Panc1 (cell line): ENCODE measurements at regions not wholly inside any gene's neighbourhood (a gene's known extent, or its start where the extent isn't known, plus 50 kb on each side); places are given as distances from the start of the nearest gene placed in this dataset.

ENCODE experiments used
- ATAC-seq: fragments of 200-7000 bp; cut with Tn5 transposase; 2 replicates; pipeline ENCODE4 v1.9.1; 2020; ENCODE audit warnings: mild to moderate bottlenecking, moderate library complexity
- BruUV-seq: library from RNA; stranded (reverse); fragments of 400-500 nt; replicated peaks from 2 replicates; lab custom pipeline; 2021; lab: Mats Ljungman, UMichigan
- CTCF ChIA-PET: fragments of 300-600 bp; sonication (Branson Sonifier 250); formaldehyde crosslinking; loops from one replicate; lab custom pipeline; 2022; ENCODE audit warnings: antibody characterized with exemption; lab: Charles Lee
- POLR2A ChIA-PET: fragments of 300-600 bp; sonication (Branson Sonifier 250); formaldehyde crosslinking; loops from one replicate; lab custom pipeline; 2022; ENCODE audit warnings: antibody characterized with exemption; lab: Charles Lee
- DNase-seq: peaks from one replicate; pipeline ENCODE4 v3.0.0-alpha.2; 2010; ENCODE audit warnings: low read depth, low spot score
- H3K27ac ChIP-seq: 2 replicates; pipeline ENCODE4 v1.5.1; 2011; ENCODE audit warnings: mild to moderate bottlenecking, low read length, inconsistent platforms
- H3K27me3 ChIP-seq: fragments of 200-500 bp; sonication (Bioruptor generic); 2 replicates; pipeline ENCODE4 v1.6.0; 2014; ENCODE audit warnings: low read length, inconsistent platforms; ENCODE audit not compliant: control insufficient read depth, insufficient read depth
- H3K36me3 ChIP-seq: fragments of 200-500 bp; sonication (Bioruptor generic); 2 replicates; pipeline ENCODE4 v1.5.1; 2014; ENCODE audit warnings: inconsistent platforms, mild to moderate bottlenecking, low read length, moderate library complexity; ENCODE audit not compliant: control insufficient read depth, insufficient read depth
- H3K4me1 ChIP-seq: 2 replicates; pipeline ENCODE4 v1.5.1; 2011; ENCODE audit warnings: inconsistent platforms, mild to moderate bottlenecking, low read length, moderate library complexity; ENCODE audit not compliant: control insufficient read depth, insufficient read depth
- H3K4me3 ChIP-seq, 2 experiments: 2 replicates each; pipeline ENCODE4 v1.5.1; 2011 to 2012; ENCODE audit warnings: low read depth in 2 of 2, low read length in 2 of 2, mild to moderate bottlenecking in 2 of 2, inconsistent platforms in 1 of 2, moderate library complexity in 1 of 2
- H3K9me3 ChIP-seq: fragments of 200-500 bp; sonication (Bioruptor generic); 2 replicates; pipeline ENCODE4 v1.5.1; 2014; ENCODE audit warnings: low read depth, mild to moderate bottlenecking, inconsistent platforms, low read length, moderate library complexity; ENCODE audit not compliant: control insufficient read depth, insufficient read depth
- POLR2AphosphoS5 ChIP-seq: IDR thresholded peaks from 2 replicates; pipeline ENCODE4 v1.6.1; 2012; ENCODE audit warnings: mild to moderate bottlenecking, low read depth, low read length, moderate library complexity
- SIN3A ChIP-seq: IDR thresholded peaks from 2 replicates; pipeline ENCODE4 v1.6.1; 2012; ENCODE audit warnings: low read depth, mild to moderate bottlenecking, low read length, moderate library complexity, borderline replicate concordance; ENCODE audit not compliant: insufficient read depth
- TCF7L2 ChIP-seq: IDR thresholded peaks from 2 replicates; pipeline ENCODE4 v1.6.1; 2011; ENCODE audit warnings: mild to moderate bottlenecking, low read depth, low read length, inconsistent platforms
- in situ Hi-C: cut with HindIII; loops from 2 replicates; pipeline ENCODE4 v1.10.0; 2016; ENCODE audit warnings: low sequenced_read_pairs, low pct_unique_long_range_greater_than_20kb
- intact Hi-C: fragments of 100-400 bp; cut with micrococcal nuclease; formaldehyde crosslinking; loops from one replicate; pipeline ENCODE4 v1.10.0; 2022; ENCODE audit not compliant: unreplicated experiment
- TF ChIP-seq, protein P1 (sequence below), 2 experiments: IDR thresholded peaks; 2 replicates each; pipeline ENCODE4 v1.6.1; 2011 to 2012; ENCODE audit warnings: low read depth in 2 of 2, control low read depth in 1 of 2, low read length in 1 of 2, mild to moderate bottlenecking in 1 of 2, moderate library complexity in 1 of 2; ENCODE audit not compliant: insufficient read depth in 1 of 2
- TF ChIP-seq, protein P2 (sequence below): fragments of 450-650 bp; IDR thresholded peaks from 2 replicates; pipeline ENCODE4 v1.5.1; 2017; ENCODE audit warnings: mild to moderate bottlenecking

- no peaks in the 10 kb centered on the region for H3K9me3 ChIP-seq
- ChIA-PET CTCF (no interaction called here), POLR2A (no interaction called here)
- H3K4me1 ChIP-seq, result no peaks in the 10 kb centered on the region
- ATAC-seq (no peak), DNase-seq (no peak)
- TF ChIP-seq SIN3A, result no peak
- TF ChIP-seq POLR2AphosphoS5, result no peak
- TF ChIP-seq, protein P1, sequence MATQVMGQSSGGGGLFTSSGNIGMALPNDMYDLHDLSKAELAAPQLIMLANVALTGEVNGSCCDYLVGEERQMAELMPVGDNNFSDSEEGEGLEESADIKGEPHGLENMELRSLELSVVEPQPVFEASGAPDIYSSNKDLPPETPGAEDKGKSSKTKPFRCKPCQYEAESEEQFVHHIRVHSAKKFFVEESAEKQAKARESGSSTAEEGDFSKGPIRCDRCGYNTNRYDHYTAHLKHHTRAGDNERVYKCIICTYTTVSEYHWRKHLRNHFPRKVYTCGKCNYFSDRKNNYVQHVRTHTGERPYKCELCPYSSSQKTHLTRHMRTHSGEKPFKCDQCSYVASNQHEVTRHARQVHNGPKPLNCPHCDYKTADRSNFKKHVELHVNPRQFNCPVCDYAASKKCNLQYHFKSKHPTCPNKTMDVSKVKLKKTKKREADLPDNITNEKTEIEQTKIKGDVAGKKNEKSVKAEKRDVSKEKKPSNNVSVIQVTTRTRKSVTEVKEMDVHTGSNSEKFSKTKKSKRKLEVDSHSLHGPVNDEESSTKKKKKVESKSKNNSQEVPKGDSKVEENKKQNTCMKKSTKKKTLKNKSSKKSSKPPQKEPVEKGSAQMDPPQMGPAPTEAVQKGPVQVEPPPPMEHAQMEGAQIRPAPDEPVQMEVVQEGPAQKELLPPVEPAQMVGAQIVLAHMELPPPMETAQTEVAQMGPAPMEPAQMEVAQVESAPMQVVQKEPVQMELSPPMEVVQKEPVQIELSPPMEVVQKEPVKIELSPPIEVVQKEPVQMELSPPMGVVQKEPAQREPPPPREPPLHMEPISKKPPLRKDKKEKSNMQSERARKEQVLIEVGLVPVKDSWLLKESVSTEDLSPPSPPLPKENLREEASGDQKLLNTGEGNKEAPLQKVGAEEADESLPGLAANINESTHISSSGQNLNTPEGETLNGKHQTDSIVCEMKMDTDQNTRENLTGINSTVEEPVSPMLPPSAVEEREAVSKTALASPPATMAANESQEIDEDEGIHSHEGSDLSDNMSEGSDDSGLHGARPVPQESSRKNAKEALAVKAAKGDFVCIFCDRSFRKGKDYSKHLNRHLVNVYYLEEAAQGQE (IDR thresholded peaks at IDR 0.05; ENCODE audit: insufficient read depth in 1 of 2, low read depth in 2 of 2, low read length in 1 of 2), result no peak
- TF ChIP-seq, protein P2, sequence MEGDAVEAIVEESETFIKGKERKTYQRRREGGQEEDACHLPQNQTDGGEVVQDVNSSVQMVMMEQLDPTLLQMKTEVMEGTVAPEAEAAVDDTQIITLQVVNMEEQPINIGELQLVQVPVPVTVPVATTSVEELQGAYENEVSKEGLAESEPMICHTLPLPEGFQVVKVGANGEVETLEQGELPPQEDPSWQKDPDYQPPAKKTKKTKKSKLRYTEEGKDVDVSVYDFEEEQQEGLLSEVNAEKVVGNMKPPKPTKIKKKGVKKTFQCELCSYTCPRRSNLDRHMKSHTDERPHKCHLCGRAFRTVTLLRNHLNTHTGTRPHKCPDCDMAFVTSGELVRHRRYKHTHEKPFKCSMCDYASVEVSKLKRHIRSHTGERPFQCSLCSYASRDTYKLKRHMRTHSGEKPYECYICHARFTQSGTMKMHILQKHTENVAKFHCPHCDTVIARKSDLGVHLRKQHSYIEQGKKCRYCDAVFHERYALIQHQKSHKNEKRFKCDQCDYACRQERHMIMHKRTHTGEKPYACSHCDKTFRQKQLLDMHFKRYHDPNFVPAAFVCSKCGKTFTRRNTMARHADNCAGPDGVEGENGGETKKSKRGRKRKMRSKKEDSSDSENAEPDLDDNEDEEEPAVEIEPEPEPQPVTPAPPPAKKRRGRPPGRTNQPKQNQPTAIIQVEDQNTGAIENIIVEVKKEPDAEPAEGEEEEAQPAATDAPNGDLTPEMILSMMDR, result no peak
- TF ChIP-seq TCF7L2, result no peak
- no peaks in the 10 kb centered on the region for H3K27me3 ChIP-seq
- H3K4me3 ChIP-seq, result no peak overlapping the region
- no TSS peak for BruUV-seq
- in situ Hi-C loops, result no loop called here
- intact Hi-C loops, result no loop called here
- no peaks in the 10 kb centered on the region for H3K36me3 ChIP-seq
- H3K27ac ChIP-seq, result no peak overlapping the region
These were observed 1665.9 kb upstream of the PCDH20 start for GRCh38 chr13:63081400-63082014.

GRCh38 chr13:63075126-63075525 lies 1659.5 kb upstream of the PCDH20 start:
- ATAC-seq (no peak), DNase-seq (no peak)
- Histone ChIP-seq H3K27me3 (no peaks in the 10 kb centered on the region), H3K27ac (no peak overlapping the region), H3K4me1 (no peaks in the 10 kb centered on the region), H3K36me3 (no peaks in the 10 kb centered on the region), H3K4me3 (no peak overlapping the region), H3K9me3 (no peaks in the 10 kb centered on the region)
- in situ Hi-C loops, result no loop called here
- no TSS peak for BruUV-seq
- ChIA-PET POLR2A (no interaction called here), CTCF (no interaction called here)
- intact Hi-C loops, result no loop called here
- TF ChIP-seq TCF7L2 (no peak), POLR2AphosphoS5 (no peak), SIN3A (no peak)
- TF ChIP-seq, protein P1 (IDR thresholded peaks at IDR 0.05; ENCODE audit: insufficient read depth in 1 of 2, low read depth in 2 of 2, low read length in 1 of 2), result no peak
- TF ChIP-seq, protein P2, result no peak
